ENCODE measurements at regions not wholly inside any gene's neighbourhood (a gene's known extent, or its start where the extent isn't known, plus 50 kb on each side); places are given as distances from the start of the nearest gene placed in this dataset.

GRCh38 chr18:66761166-66761565 lies 157.3 kb upstream of the CDH19 start:
- ChIA-PET POLR2A (no interaction called here), CTCF (no interaction called here)
- TF ChIP-seq GLI4 (tag by site-specific recombination; IDR thresholded peaks at IDR 0.05) (no peak), ZXDB (tag by site-specific recombination; IDR thresholded peaks at IDR 0.05) (no peak), HIC1 (tag by site-specific recombination; IDR thresholded peaks at IDR 0.05) (no peak), ZNF148 (tag by site-specific recombination; IDR thresholded peaks at IDR 0.05; ENCODE audit: borderline replicate concordance) (no peak), KLF17 (tag by site-specific recombination; IDR thresholded peaks at IDR 0.05) (no peak), REST (tag by site-specific recombination; IDR thresholded peaks at IDR 0.05) (no peak), ZNF239 (tag by site-specific recombination; IDR thresholded peaks at IDR 0.05) (no peak), ZNF529 (tag by site-specific recombination; IDR thresholded peaks at IDR 0.05; ENCODE audit: insufficient replicate concordance) (no peak), ZNF692 (tag by site-specific recombination; IDR thresholded peaks at IDR 0.05) (no peak), KLF8 (tag by site-specific recombination; IDR thresholded peaks at IDR 0.05) (no peak), FEZF1 (tag by site-specific recombination; IDR thresholded peaks at IDR 0.05) (no peak), YY2 (tag by site-specific recombination; IDR thresholded peaks at IDR 0.05) (no peak), ZNF777 (tag by site-specific recombination; IDR thresholded peaks at IDR 0.05; ENCODE audit: borderline replicate concordance) (no peak), KLF7 (tag by site-specific recombination; IDR thresholded peaks at IDR 0.05; ENCODE audit: borderline replicate concordance) (no peak), ZNF501 (tag by site-specific recombination; IDR thresholded peaks at IDR 0.05) (no peak), ZSCAN4 (tag by site-specific recombination; IDR thresholded peaks at IDR 0.05) (no peak), REPIN1 (tag by site-specific recombination; IDR thresholded peaks at IDR 0.05; ENCODE audit: low read depth) (no peak), ZNF626 (tag by site-specific recombination; IDR thresholded peaks at IDR 0.05) (no peak), ZNF48 (tag by site-specific recombination; IDR thresholded peaks at IDR 0.05) (no peak)
- no peaks in the 10 kb centered on the region for H3K9me3 ChIP-seq (ENCODE audit: control insufficient read depth, insufficient read depth, low read depth, low read length)
- no peak overlapping the region for H3K4me3 ChIP-seq (ENCODE audit: low read depth, low read length)
- no peak overlapping the region for H3K27ac ChIP-seq (ENCODE audit: extremely low read depth, low read depth, low read length)
- H3K36me3 ChIP-seq (ENCODE audit: control insufficient read depth in 2 of 2, insufficient read depth in 1 of 2, low read length in 2 of 2) = no peaks in the 10 kb centered on the region
- H3K4me1 ChIP-seq (ENCODE audit: control insufficient read depth, insufficient read depth, low read length) = no peaks in the 10 kb centered on the region
